GM18499 (cell line): ENCODE measurements at regions not wholly inside any gene's neighbourhood (a gene's known extent, or its start where the extent isn't known, plus 50 kb on each side); places are given as distances from the start of the nearest gene placed in this dataset.

ENCODE experiments used
- ATAC-seq: cut with Tn5 transposase; IDR thresholded peaks from one replicate; pipeline ENCODE4 v1.9.1; 2021; ENCODE audit warnings: moderate number of reproducible peaks; ENCODE audit not compliant: insufficient read depth, unreplicated experiment

DNA sequence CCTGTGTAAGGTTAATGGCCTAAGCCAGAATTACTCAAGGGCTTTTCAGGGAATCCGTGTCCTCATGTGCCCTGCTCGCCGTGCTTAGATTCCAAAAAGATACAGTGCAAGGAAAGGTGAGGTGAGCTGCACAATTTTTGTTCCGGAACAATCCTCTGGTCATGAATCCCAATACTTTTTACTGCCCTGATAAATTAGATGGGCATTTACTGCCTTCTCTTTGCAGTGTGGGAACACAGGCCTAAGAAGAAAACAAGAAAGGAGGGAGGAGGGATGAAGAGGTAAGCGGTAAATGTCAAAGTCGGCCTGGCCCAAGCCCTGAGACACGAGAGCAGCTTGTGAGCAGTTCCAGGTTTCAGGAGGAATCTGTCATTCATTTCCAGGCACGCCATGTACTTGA lies 390.9 kb upstream of the SULF2 start:
- no peak for ATAC-seq

DNA sequence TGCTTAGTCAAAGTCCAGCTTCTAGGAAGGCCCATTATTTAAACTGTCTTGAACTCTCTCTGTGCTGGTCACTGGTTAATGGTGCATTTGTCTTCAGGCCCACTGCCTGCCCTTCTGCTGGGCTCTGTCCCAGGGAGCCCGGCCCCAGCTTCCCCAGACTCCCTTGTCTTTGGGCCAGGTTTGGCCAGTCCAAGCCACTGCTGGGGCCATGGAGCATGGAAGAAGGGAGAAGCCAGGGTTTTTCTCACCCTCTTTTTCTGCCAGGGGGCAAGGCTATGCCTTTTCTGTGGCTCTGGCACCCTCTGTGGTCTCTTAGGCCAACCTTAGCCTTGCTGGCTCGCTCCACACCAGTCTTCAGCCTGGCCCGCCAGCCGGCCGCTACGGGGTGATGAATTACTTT lies 390.0 kb upstream of the SULF2 start:
- ATAC-seq, result no peak

DNA sequence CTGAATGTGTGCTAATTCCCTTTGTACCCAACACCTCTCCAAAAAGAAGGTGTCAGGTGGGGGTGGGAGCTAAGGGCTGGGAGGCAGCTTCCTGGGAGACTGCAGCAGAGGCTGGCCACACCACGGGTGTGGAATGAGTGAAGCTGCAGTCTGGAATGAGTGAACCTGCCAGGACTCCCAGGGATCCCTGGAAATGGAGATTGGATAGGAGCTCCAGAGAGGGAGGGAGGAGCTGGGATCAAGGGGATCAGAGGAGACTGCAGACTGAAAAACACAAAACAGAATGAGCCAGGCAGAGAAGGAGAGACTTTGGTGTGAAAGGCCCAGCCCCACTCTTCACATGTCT lies 387.0 kb upstream of the SULF2 start:
- no peak for ATAC-seq

DNA sequence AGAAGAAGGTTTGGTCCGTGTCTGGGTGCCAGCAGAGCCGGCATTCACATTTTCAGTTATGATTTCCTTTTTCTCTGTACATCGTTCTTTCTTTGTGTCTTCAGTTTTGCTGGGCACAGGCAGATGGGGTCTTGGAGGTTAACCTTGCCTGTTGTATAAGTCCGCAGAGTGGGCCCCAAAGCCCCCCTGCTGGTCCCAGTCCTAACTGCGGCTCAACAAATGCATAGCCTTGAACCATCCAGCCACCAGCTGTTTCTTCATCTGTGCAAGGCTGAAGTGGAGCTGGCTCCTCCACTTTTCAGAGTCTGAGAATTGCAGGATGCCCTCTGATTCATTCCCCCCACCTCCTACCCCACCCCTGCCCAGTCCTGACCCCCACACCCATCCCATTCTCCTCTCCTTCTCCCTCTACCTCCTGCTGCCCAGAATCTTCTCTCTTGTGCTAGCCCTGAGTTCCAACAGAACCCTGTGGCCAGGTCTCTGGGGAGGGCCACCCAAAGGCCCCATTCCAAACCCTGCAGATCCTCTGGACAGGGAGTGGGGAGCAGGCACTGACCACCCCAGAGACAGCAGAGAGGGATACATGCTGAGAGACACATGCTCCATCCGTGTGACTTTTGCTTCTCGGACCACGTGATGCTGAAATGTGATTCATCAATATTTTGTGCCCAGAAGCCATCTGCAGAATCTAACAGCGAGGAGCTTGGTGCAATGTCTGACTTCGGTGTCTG lies 386.5 kb upstream of the SULF2 start:
- no peak for ATAC-seq

DNA sequence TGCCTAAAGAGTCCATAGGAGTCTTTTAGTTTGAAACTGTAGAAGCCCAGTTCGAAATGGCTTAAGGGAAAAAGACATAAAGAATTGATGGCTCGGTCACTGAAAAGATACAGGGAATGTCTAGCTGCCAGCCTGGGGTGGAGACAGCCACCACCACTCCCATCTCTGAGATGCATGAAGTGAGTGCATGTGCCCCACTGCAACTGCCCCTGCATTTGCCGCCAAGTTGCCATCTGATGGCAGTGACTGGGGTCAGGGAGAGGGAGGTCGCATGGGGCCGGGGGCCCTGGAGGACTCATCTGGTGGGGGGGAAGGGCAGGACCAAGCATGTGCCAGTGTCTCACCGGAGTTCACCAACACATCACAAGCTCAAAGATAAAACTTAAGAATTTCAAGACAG lies 385.8 kb upstream of the SULF2 start:
- no peak for ATAC-seq

DNA sequence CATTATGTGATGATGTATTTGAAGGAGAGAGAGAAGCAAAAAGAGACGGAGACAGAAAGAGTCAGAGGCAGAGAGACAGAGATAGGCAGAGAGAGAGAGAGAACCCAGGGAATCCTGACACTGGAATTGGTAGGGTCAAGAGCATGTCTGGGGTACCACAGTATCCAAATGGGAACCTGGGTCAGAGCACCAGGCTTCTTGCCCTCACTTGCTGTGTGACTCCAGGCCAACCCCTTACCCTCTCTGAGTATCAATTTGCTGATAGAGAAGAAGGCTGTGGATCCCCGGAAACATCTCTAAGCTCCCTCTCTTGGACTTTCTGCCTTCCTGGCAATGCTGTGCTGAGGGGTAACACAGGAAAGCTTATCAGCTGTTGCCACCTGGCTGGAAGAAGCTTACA lies 385.3 kb upstream of the SULF2 start:
- ATAC-seq, result no peak

DNA sequence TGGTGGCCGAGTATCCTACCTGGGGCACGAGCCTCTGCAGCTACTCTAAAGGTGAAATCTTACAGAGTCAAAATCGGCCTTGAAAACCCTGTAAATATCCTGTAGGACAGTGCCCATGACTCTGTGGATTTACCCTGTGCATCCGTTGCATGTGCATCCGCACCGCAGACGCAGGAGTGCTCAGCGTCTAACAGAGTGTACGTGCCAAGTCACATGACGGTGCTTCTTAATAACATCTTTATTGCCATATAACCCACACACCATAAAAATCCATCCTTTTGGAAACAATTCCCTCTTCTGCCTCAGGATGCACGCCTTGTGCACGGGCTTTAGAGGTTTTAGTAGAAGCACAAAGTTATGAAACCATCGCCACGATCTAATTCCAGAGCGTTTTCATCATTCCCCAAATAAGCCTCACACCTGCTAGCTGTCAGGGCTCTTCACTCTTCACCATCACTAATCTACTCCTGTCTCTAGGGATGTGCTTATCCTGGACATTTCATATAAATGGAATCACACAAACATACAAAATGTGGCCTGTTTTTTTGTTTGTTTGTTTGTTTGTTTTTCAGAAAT lies 384.5 kb upstream of the SULF2 start:
- ATAC-seq, result no peak

DNA sequence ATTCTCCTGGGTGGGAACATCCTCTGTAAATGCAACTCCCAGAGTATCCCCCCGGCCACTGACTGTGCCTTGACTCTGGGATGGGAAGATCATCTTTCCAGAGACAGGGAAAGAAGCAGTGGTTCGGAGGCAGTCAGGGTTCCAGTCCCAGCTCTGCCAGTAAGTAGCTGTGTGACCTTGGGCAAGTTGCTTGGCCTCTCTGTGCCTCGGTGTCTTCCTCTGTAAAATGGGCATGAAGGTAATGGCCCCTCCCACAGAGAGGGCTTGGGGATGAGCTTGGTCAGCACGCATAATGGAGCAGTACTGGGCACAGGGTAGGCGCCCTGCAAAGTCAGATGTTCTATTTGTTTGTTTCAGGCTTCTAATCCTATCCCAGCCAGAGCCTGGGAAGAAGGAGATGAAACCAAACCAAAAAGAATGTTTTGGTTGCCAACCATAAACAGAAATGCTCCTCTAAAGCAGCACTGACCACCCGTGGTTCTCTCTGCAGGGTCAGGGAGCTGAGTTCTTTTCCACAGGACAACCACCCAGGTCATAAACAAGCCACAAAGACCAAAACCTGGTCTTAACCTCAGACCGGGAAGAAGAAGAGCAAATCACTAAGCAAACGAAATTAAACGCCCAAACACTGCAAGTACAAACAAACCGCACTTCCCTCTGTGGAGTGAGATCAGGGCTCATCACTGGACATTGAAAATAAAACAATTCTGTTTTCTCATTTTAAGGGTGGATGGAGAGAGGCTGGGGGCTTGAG lies 381.0 kb upstream of the SULF2 start:
- ATAC-seq, result no peak

DNA sequence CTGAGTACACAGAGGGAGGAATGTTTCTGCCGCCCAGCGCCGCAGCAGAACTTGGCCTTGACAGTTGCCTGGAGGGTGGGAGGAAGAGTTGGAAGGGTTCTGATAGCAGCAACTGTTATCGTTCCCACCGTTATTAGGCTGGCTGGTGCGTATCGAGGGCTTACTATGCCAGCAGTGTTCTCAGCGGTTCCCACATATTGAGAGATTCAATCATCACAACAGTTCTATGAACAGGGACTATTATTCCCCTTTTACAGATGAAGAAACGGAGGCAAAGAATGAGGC lies 380.1 kb upstream of the SULF2 start:
- no peak for ATAC-seq

DNA sequence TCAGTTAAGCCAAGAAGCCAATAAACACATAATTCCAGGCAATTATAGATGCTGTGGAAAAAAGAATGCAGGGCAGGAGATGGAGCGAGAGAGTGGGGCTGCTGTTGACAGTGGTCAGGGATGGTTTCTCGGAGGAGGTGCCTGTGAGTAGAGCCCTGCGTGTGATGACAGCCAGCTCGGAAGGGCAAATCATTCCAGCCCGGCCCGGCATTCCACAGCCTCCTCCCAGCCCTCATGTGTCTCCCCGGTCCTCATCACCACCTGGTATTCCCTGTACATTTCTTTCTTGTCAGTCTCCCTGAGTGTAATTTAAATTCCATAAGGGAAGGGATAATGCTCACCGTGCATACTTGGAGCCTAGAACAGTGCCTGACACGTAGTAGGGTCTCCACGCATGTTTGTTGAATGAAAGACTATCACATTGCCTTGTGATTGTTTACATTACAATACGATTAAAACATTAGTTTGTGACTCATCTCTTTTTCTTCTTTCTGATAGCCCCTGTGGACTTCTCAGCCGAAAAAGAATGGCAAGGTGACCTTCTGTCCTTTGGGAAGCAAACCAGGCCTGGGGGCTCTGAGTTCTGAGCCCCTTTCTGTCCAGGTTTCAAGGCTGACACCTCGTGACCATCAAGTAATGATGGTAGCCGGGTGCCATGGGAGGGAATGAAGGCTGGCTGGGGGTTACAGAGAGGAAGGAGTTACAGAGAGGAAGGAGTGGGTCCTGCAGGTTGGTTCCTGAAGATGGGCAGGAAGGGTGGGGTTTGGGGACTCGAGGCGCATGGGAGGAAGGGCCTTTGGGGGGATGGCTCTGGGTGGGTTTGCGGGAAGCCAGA lies 379.5 kb upstream of the SULF2 start:
- no peak for ATAC-seq

DNA sequence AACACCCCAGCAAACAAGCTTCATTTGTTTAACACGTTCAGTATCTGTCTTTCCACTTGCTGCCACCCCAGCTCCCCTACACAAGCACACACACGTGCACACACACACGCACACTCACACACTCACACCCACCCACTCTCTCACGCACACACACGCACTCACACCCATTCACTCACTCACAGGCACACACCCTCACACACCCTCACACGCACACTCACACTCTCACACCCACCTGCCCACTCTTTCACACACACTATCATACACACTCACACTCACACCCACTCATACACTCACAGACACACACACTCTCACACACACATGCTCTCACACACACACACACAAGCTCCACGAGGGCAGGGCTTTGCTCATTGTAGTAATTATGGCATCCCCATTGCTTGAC lies 378.8 kb upstream of the SULF2 start:
- no peak for ATAC-seq

DNA sequence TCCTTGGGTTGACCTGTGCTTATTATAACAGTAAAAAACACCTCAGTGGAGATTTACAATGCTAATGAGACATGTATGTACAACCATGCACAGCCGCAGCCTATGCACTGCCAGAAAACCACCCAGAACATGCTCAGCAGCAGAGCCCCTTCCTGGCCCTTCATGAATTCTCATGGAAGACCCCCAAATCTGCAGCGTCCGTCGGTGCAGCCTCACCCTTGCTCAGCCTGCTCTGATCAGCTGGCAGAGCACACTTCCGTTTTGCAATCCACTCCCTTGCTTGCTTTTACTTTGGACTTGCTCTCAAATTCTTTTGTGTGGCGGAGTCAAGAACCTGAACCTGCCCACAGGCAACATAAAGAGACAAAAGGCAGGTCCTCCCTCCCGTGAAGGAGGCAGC lies 378.2 kb upstream of the SULF2 start:
- ATAC-seq, result no peak

DNA sequence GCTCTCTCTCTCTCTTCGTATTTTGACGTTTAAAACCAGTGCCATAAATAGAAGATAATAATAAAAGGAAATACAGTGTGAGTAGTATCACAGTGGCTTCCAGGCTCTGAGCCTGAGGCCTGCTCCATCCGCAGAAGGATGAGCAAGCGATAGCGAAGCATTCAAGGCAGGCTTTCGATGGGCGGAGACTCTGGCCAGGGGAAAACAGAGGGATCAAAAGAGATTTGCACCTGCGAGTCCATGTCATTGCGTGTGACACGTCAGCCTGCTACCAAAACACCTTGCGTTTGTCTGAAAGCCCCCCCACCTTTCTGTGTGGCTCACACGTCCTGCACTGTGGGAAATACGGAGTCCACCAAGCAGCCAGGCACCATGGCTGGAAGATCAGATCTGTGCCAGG lies 377.3 kb upstream of the SULF2 start:
- ATAC-seq, result no peak

DNA sequence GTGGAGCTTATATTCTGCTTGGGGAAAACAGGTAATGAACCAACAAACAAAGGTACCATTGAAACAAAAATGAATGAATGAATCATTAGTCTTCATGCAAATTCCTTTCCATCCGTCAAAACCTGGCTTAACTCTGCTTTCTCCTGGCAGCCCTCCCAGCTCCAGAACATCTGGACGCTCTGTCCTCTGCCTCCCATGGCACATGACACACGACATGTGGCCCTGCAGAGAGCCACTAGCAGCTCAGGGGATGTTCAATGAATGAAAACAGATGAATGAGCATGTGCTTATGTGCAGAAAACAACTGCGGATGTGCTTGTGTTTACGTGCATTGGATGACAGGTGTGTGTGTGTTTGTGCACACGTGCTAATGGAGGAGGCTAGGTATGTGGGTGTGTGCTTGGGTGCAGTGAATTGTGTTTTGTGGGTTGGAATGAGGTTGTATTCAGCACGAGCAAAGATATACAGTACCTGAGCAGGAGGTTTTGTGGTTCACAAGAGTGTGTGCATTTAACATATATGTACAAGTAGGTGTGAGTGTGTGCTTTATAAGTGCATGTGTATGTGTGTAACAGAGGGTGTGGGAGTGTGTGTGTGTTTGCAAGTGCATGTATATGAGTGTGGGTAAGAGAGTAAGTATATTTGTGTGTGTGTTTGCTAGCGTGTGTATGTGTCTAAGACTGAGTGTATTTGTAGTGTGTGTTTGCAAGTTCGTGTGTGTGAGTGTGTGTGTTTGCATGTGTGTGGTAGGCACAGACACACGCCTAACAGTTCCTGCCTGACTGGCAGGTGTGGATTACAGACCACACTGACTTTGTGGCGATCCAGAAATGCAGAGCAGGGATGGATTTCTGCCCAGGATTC lies 374.1 kb upstream of the SULF2 start:
- ATAC-seq, result no peak

DNA sequence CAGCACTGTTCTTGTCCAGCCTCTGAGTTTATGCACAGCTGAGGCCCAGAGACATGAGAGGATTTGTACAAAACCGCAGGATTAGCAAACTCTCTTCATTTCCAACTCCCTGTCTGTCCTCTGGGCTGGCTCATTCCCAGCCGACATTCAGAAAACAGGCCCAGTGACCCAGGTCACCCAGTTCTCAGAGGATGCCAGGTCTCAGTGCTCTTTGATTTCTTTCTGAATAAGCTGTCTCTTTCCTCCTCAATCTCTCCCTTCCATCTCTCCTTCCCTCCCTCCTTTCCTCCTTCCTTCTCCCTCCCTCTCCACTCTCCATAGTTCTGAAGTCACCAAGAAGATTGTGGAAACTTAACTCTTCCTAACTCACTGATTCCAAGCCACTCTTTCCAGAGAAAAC lies 372.7 kb upstream of the SULF2 start:
- ATAC-seq, result no peak

DNA sequence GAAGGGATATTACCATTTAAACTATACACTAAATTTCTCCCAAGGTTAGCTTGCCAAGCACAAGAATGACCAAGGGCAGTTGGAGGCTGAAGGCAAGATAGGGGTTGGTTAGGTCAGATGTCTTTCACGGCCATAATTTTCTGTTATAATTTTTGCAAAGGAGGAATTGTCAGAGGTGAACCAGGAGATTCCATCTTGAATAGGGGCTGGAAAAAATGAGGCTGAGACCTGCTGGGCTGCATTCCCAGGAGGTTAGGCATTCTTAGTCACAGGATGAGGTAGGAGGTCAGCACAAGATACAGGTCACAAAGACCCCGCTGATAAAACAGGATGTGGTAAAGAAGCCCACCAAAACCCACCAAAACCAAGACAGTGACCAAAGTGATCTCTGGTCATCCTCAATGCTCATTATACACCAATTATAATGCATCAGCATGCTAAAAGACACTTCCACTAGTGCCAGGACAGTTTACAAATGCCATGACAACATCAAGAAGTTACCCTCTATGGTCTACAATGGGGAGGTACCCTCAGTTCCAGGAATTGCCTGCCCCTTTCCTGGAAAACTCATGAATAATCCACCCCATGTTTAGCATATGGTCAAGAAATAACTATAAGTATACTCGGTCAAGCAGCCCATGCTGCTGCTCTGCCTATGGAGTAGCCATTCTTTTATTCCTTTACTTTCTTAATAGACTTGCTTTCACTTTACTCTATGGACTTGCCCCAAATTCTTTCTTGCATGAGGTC lies 371.8 kb upstream of the SULF2 start:
- no peak for ATAC-seq

DNA sequence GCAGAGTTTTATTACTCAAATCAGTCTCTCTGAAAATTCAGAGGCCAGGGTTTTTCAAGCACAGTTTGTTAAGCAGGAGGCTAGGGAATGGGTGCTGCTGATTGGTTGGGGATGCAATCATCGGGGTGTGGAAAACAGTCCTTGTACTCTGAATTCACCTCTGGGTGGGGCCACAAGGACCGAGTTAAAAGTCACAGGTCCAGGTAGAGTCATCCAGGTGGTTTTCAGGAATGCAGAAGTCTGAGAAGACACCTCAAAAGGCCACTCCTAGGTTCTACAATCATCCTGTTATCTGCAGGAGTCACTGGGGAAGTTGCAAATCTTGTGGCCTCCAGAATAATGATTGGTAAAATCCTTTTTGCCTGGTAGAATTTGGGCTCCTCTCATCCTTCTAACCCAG lies 371.2 kb upstream of the SULF2 start:
- ATAC-seq, result no peak

DNA sequence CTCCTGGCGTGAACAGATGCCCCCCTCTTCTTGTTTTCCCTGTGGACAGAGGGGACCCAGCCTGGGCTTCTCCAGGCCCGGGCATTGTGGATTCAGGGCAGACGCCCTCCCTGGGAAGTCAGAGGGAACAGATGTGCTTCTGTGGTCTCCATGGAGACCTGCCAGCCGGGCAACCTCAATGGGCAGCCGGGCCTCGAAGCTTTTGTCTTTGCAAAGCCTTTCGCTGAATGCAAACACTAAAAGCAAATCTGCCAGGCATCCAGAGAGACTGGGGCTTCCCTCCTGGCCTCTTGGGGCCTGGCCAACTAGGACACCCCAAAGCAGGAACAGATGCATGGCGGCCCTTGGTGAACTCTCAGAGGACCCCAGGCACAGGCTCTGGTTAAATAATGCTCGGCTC lies 370.0 kb upstream of the SULF2 start:
- ATAC-seq, result no peak

DNA sequence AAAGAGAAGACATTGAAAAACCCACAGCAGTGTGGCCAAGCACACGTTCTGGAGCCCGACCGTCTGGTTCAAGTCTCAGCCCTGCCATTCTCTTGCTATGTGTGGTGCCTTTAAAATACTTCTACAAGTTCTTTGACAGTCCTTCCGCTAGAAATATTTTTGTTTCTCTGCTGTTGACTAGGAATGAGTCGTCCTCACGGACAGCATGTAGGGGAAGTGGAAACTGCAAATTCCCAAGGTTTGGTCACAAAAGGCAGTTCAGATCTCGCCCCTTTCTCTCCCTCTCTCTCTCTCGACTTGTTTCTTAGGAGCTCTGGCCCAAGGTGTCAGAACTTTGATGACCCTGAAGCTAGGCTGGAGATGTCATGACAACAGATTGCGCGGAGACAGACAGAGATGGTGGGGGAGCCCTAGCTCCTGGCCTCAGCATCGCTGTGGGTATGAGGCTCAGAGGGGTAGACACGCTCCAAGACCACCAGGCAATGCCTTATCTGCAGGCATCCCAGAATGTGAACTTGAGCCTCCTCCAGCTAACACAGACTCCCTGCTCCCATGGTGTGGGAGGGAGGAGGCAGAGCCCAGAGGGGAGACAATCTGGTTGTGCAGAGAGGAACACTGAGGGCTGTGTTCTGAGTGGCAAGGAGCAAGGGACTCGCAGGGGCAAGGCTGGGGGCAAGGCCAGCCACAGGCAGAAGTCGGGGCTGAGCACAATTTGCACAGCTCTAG lies 368.9 kb upstream of the SULF2 start:
- no peak for ATAC-seq
